ENCODE measurements at regions not wholly inside any gene's neighbourhood (a gene's known extent, or its start where the extent isn't known, plus 50 kb on each side); places are given as distances from the start of the nearest gene placed in this dataset.

DNA sequence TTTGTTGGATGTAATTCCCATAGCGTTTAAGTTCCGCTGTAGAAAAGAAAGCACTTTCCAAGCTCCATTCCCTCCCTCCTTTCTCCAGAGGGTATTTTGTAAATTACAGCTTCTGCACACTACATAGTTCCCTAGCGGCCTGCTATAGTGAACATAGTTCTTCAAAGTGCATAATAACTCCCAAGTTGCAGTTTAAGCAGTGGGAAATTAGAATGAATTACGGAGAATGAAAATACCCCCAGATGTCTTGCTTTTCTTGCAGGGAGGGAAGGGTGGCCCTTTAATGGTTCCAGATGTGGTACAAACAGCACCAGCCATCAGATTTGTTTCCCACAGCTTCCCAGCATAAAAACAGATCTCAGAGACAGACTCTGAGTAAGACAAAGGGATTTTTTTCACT is 893.9 kb downstream of the SUCLG1 start:
- TF ChIP-seq EZH2 (IDR thresholded peaks at IDR 0.05; ENCODE audit: insufficient read depth, poor library complexity, severe bottlenecking), result no peak
- no peak for TF ChIP-seq EZH2phosphoT487 (IDR thresholded peaks at IDR 0.05; ENCODE audit: insufficient read depth, low read depth)

All from GM23248 (cell line).